ENCODE measurements at regions not wholly inside any gene's neighbourhood (a gene's known extent, or its start where the extent isn't known, plus 50 kb on each side); places are given as distances from the start of the nearest gene placed in this dataset.
A peak's percentile ranks its signal among the peaks of the same experiment; 100 is the strongest.

- no peaks in the 10 kb centered on the region for H3K9me3 ChIP-seq
- no peak for TF ChIP-seq POLR2A (IDR thresholded peaks at IDR 0.05)
- TF ChIP-seq, protein P1, sequence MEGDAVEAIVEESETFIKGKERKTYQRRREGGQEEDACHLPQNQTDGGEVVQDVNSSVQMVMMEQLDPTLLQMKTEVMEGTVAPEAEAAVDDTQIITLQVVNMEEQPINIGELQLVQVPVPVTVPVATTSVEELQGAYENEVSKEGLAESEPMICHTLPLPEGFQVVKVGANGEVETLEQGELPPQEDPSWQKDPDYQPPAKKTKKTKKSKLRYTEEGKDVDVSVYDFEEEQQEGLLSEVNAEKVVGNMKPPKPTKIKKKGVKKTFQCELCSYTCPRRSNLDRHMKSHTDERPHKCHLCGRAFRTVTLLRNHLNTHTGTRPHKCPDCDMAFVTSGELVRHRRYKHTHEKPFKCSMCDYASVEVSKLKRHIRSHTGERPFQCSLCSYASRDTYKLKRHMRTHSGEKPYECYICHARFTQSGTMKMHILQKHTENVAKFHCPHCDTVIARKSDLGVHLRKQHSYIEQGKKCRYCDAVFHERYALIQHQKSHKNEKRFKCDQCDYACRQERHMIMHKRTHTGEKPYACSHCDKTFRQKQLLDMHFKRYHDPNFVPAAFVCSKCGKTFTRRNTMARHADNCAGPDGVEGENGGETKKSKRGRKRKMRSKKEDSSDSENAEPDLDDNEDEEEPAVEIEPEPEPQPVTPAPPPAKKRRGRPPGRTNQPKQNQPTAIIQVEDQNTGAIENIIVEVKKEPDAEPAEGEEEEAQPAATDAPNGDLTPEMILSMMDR (IDR thresholded peaks at IDR 0.05), result no peak
- no peaks in the 10 kb centered on the region for H3K27me3 ChIP-seq
- H3K4me3 ChIP-seq, result no peak overlapping the region
- no peak for DNase-seq
- H3K27ac ChIP-seq, result no peak overlapping the region
- no peaks in the 10 kb centered on the region for H3K4me1 ChIP-seq
- H3K36me3 ChIP-seq, result no peaks in the 10 kb centered on the region
Observed at GRCh38 chr18:34003687-34004086, 221.0 kb downstream of the NOL4 start.

DNA sequence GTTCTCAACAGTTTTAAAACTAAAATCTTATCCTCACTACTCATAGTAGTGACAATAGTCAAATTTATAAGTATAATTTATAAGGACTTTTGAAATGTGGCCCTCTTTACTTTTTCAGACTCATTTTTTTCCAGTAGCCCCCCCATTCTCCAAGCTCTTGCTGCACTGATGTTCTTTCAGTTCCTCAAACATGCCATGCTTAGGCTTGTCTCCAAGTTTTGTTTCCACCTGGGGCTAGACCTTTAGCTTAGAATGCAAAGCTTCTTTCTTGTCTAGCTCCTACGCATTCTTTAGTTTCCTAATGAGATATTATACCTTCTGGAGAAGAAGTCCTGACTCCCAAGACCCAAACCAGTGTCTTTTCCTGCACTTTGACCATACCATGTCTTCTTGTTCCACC is 222.6 kb downstream of the NOL4 start:
- Histone ChIP-seq H3K27me3 (no peaks in the 10 kb centered on the region), H3K4me1 (no peaks in the 10 kb centered on the region), H3K36me3 (no peaks in the 10 kb centered on the region), H3K9me3 (no peaks in the 10 kb centered on the region), H3K27ac (no peak overlapping the region), H3K4me3 (no peak overlapping the region)
- TF ChIP-seq, protein P1 (IDR thresholded peaks at IDR 0.05), result no peak
- TF ChIP-seq POLR2A (IDR thresholded peaks at IDR 0.05), result no peak
- no peak for DNase-seq

- no peaks in the 10 kb centered on the region for H3K27me3 ChIP-seq
- DNase-seq, result peak in 1 of 3 donors; percentile 48
- no peaks in the 10 kb centered on the region for H3K9me3 ChIP-seq
- no peak for TF ChIP-seq POLR2A (IDR thresholded peaks at IDR 0.05)
- TF ChIP-seq, protein P1 (IDR thresholded peaks at IDR 0.05), result no peak
- H3K27ac ChIP-seq, result no peak overlapping the region
- H3K4me3 ChIP-seq, result no peak overlapping the region
- no peaks in the 10 kb centered on the region for H3K36me3 ChIP-seq
- H3K4me1 ChIP-seq, result no peaks in the 10 kb centered on the region
Observed at GRCh38 chr18:34001376-34001775, 223.3 kb downstream of the NOL4 start.

- Histone ChIP-seq H3K4me1 (no peaks in the 10 kb centered on the region), H3K27me3 (no peaks in the 10 kb centered on the region), H3K4me3 (no peak overlapping the region), H3K27ac (no peak overlapping the region), H3K9me3 (no peaks in the 10 kb centered on the region), H3K36me3 (no peaks in the 10 kb centered on the region)
- no peak for TF ChIP-seq POLR2A (IDR thresholded peaks at IDR 0.05)
- TF ChIP-seq, protein P1 (IDR thresholded peaks at IDR 0.05), result no peak
- no peak for DNase-seq
Observed at GRCh38 chr18:33987206-33987605, 237.5 kb downstream of the NOL4 start.

DNA sequence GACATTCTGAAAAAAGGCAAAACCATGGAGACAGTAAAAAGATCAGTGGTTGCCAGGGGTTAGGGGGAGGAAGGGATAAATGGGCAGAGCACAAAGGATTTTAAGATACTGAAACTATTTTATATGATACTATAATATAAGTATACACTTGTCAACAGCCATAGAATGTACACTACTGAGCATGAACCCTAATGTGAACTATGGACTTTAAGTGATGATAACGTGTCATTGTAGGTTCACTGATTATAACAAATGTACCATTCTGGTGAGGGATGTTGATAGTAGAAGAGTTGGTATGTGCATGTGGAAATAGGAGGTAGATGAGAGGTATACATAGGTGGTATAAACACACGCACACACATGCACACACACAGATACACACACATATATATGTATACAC is 241.6 kb downstream of the NOL4 start:
- no peak for DNase-seq
- Histone ChIP-seq H3K27me3 (no peaks in the 10 kb centered on the region), H3K27ac (no peak overlapping the region), H3K4me1 (no peaks in the 10 kb centered on the region), H3K36me3 (no peaks in the 10 kb centered on the region), H3K9me3 (no peaks in the 10 kb centered on the region), H3K4me3 (no peak overlapping the region)
- TF ChIP-seq, protein P1 (IDR thresholded peaks at IDR 0.05), result no peak
- TF ChIP-seq POLR2A (IDR thresholded peaks at IDR 0.05), result no peak

DNA sequence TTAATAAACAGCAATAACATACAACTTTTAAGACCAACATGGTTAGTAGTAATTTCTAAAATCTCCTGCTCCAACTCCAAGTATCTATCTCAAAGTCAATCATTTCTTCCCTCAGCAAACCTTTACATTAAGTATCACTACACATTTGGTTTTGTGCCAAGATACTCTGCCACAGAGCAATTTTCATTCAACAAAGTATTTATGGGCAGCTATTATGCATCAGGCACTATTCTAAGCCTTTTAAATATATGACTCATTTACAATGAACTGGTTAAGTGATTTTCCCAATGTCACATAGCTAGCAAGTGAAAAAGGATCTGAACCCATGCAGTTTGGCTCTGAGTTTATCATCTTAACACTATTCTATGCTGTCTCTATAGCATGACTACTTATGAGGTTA is 264.3 kb downstream of the NOL4 start:
- no peak for DNase-seq
- Histone ChIP-seq H3K9me3 (no peaks in the 10 kb centered on the region), H3K4me3 (no peak overlapping the region), H3K27ac (no peak overlapping the region), H3K36me3 (no peaks in the 10 kb centered on the region), H3K4me1 (no peaks in the 10 kb centered on the region), H3K27me3 (no peaks in the 10 kb centered on the region)
- no peak for TF ChIP-seq POLR2A (IDR thresholded peaks at IDR 0.05)
- TF ChIP-seq, protein P1 (IDR thresholded peaks at IDR 0.05), result no peak

Measured in Peyer's patch (tissue), 4 donors.